ENCODE measurements at regions not wholly inside any gene's neighbourhood (a gene's known extent, or its start where the extent isn't known, plus 50 kb on each side); places are given as distances from the start of the nearest gene placed in this dataset.

- DNase-seq (ENCODE audit: low read depth) = no peak
Measured at GRCh38 chr17:72208832-72209231, 88.0 kb downstream of the SOX9 start.

- DNase-seq (ENCODE audit: low read depth) = no peak
Measured at GRCh38 chr17:72212041-72212440, 91.2 kb downstream of the SOX9 start.

- DNase-seq (ENCODE audit: low read depth) = no peak
Measured at GRCh38 chr17:72215490-72215889, 94.7 kb downstream of the SOX9 start.

- no peak for DNase-seq (ENCODE audit: low read depth)
Measured at GRCh38 chr17:72215928-72216327, 95.1 kb downstream of the SOX9 start.

GRCh38 chr17:72219137-72219823 is 98.5 kb downstream of the SOX9 start:
- DNase-seq (ENCODE audit: low read depth) = no peak

GRCh38 chr17:72219824-72220493 is 99.1 kb downstream of the SOX9 start:
- no peak for DNase-seq (ENCODE audit: low read depth)

GRCh38 chr17:72222661-72223380 is 102.0 kb downstream of the SOX9 start:
- no peak for DNase-seq (ENCODE audit: low read depth)

- no peak for DNase-seq (ENCODE audit: low read depth)
Measured at GRCh38 chr17:72223866-72224291, 103.1 kb downstream of the SOX9 start.

- DNase-seq (ENCODE audit: low read depth) = no peak
Measured at GRCh38 chr17:72226322-72226721, 105.5 kb downstream of the SOX9 start.

- no peak for DNase-seq (ENCODE audit: low read depth)
Measured at GRCh38 chr17:72233986-72234385, 113.2 kb downstream of the SOX9 start.

GRCh38 chr17:72234985-72235384 is 114.2 kb downstream of the SOX9 start:
- DNase-seq (ENCODE audit: low read depth) = no peak

- DNase-seq (ENCODE audit: low read depth) = no peak
Measured at GRCh38 chr17:72236980-72237633, 116.3 kb downstream of the SOX9 start.

- no peak for DNase-seq (ENCODE audit: low read depth)
Measured at GRCh38 chr17:72238157-72238673, 117.4 kb downstream of the SOX9 start.

- DNase-seq (ENCODE audit: low read depth) = no peak
Measured at GRCh38 chr17:72239548-72239947, 118.7 kb downstream of the SOX9 start.

GRCh38 chr17:72240333-72240732 is 119.5 kb downstream of the SOX9 start:
- no peak for DNase-seq (ENCODE audit: low read depth)

GRCh38 chr17:72244494-72244893 is 123.7 kb downstream of the SOX9 start:
- no peak for DNase-seq (ENCODE audit: low read depth)

GRCh38 chr17:72244956-72245355 is 124.1 kb downstream of the SOX9 start:
- DNase-seq (ENCODE audit: low read depth) = no peak

- DNase-seq (ENCODE audit: low read depth) = no peak
Measured at GRCh38 chr17:72249441-72249840, 128.6 kb downstream of the SOX9 start.

- DNase-seq (ENCODE audit: low read depth) = no peak
Measured at GRCh38 chr17:72250206-72250605, 129.4 kb downstream of the SOX9 start.

GRCh38 chr17:72253597-72253996 is 132.8 kb downstream of the SOX9 start:
- no peak for DNase-seq (ENCODE audit: low read depth)

GRCh38 chr17:72254808-72255449 is 134.1 kb downstream of the SOX9 start:
- no peak for DNase-seq (ENCODE audit: low read depth)

- no peak for DNase-seq (ENCODE audit: low read depth)
Measured at GRCh38 chr17:72255481-72255880, 134.7 kb downstream of the SOX9 start.

Data from fibroblast of the conjunctiva (primary cell).